Endothelial cell of umbilical vein (primary cell): ENCODE measurements at regions not wholly inside any gene's neighbourhood (a gene's known extent, or its start where the extent isn't known, plus 50 kb on each side); places are given as distances from the start of the nearest gene placed in this dataset.

Experiments used
- BruUV-seq: library from RNA; stranded (reverse); fragments of 400-500 nt; replicated peaks from 2 replicates; lab custom pipeline; 2021; lab: Mats Ljungman, UMichigan
- CTCF ChIA-PET: fragments of 300-600, 350-600 bp; sonication (Branson Sonifier 250); formaldehyde crosslinking; loops from one replicate; lab custom pipeline; 2021; ENCODE audit warnings: antibody characterized with exemption, inconsistent platforms; lab: Charles Lee
- POLR2A ChIA-PET: fragments of 300-600, 350-600 bp; sonication (Branson Sonifier 250); formaldehyde crosslinking; loops from one replicate; lab custom pipeline; 2021; ENCODE audit warnings: antibody characterized with exemption, inconsistent platforms; lab: Charles Lee
- DNase-seq: peaks from one replicate; pipeline ENCODE4 v3.0.0-alpha.2; 2011; ENCODE audit warnings: low read depth, low spot score
- FAIRE-seq: peaks from 2 replicates; lab custom pipeline; 2011; peaks lifted over from hg19 to GRCh38; lab: Jason Lieb, UNC
- H2AFZ ChIP-seq: 2 replicates; pipeline ENCODE4 v1.6.0; 2012; ENCODE audit warnings: low read depth, low read length, control low read depth, inconsistent platforms
- H3K27ac ChIP-seq: 2 replicates; pipeline ENCODE4 v1.5.1; 2011; ENCODE audit warnings: low read depth, mild to moderate bottlenecking, control low read depth, low read length, moderate library complexity; ENCODE audit not compliant: insufficient read depth
- H3K27me3 ChIP-seq, 2 experiments: 2 replicates each; pipeline versions ENCODE4 v1.6.0 to v1.6.1; 2011; ENCODE audit warnings: low read length in 2 of 2, mixed read lengths in 1 of 2; ENCODE audit not compliant: control insufficient read depth in 2 of 2, insufficient read depth in 2 of 2
- H3K36me3 ChIP-seq, 2 experiments: 2 replicates in 1 of 2; 3 replicates in 1 of 2; pipeline ENCODE4 v1.5.1; 2011; ENCODE audit warnings: low read length in 2 of 2, mild to moderate bottlenecking in 1 of 2, moderate library complexity in 1 of 2; ENCODE audit not compliant: control insufficient read depth in 2 of 2, insufficient read depth in 2 of 2; ENCODE audit errors: extremely low read depth in 1 of 2
- H3K4me1 ChIP-seq: 3 replicates; pipeline ENCODE4 v1.5.1; 2011; ENCODE audit warnings: mild to moderate bottlenecking, low read length; ENCODE audit not compliant: control insufficient read depth, insufficient read depth; ENCODE audit errors: extremely low read depth
- H3K4me2 ChIP-seq: 2 replicates; pipeline ENCODE4 v1.6.1; 2011; ENCODE audit warnings: low read length, control low read depth, mixed read lengths; ENCODE audit not compliant: insufficient read depth
- H3K4me3 ChIP-seq, 3 experiments: fragments of 200-600 bp in 1 of 3; sonication (generic), shearing (Covaris generic) in 1 of 3; replicated peaks in 1 of 3; 2 replicates each; pipeline ENCODE4 v1.5.1; 2011 to 2016; ENCODE audit warnings: control low read depth in 3 of 3, low read length in 3 of 3, mild to moderate bottlenecking in 2 of 3, inconsistent platforms in 1 of 3, low read depth in 1 of 3, moderate library complexity in 1 of 3; ENCODE audit not compliant: insufficient read depth in 1 of 3
- H3K79me2 ChIP-seq: 2 replicates; pipeline ENCODE4 v1.6.0; 2012; ENCODE audit warnings: low read length, inconsistent platforms; ENCODE audit not compliant: control insufficient read depth, insufficient read depth
- H3K9ac ChIP-seq: replicated peaks from 2 replicates; pipeline ENCODE3; 2011; ENCODE audit warnings: low read length, control low read depth; ENCODE audit not compliant: insufficient read depth; ENCODE audit errors: extremely low read depth
- H3K9me1 ChIP-seq: replicated peaks from 3 replicates; pipeline ENCODE4 v1.6.0; 2011; ENCODE audit warnings: mild to moderate bottlenecking, low read length; ENCODE audit not compliant: control insufficient read depth, insufficient read depth; ENCODE audit errors: extremely low read depth
- H3K9me3 ChIP-seq: replicated peaks from 2 replicates; pipeline ENCODE4 v1.5.1; 2012; ENCODE audit warnings: low read length, inconsistent platforms; ENCODE audit not compliant: control insufficient read depth, insufficient read depth
- H4K20me1 ChIP-seq: replicated peaks from 2 replicates; pipeline ENCODE3; 2011; ENCODE audit warnings: mild to moderate bottlenecking, low read length; ENCODE audit not compliant: control insufficient read depth, insufficient read depth; ENCODE audit errors: extremely low read depth
- EZH2 ChIP-seq: IDR thresholded peaks from 2 replicates; pipeline ENCODE4 v1.6.1; 2012; ENCODE audit warnings: borderline replicate concordance, low read depth, mild to moderate bottlenecking, moderate library complexity, low read length, inconsistent platforms; ENCODE audit not compliant: severe bottlenecking
- FOS ChIP-seq: IDR thresholded peaks from 2 replicates; pipeline ENCODE4 v1.6.1; 2011; ENCODE audit warnings: mild to moderate bottlenecking, low read length, moderate library complexity, borderline replicate concordance; ENCODE audit not compliant: insufficient read depth
- GATA2 ChIP-seq: IDR thresholded peaks from 2 replicates; pipeline ENCODE4 v1.7.0; 2011; ENCODE audit warnings: low read depth, mild to moderate bottlenecking, moderate library complexity, mixed read lengths, low read length; ENCODE audit not compliant: insufficient read length, insufficient read depth
- JUN ChIP-seq: IDR thresholded peaks from 2 replicates; pipeline ENCODE4 v1.6.1; 2011; ENCODE audit warnings: borderline replicate concordance, low read depth; ENCODE audit not compliant: insufficient read length, insufficient read depth
- MYC ChIP-seq: IDR thresholded peaks from one replicate; pipeline ENCODE4 v1.6.1; 2011; ENCODE audit warnings: mild to moderate bottlenecking, low read depth, low read length
- POLR2A ChIP-seq: IDR thresholded peaks from 2 replicates; pipeline ENCODE4 v1.6.1; 2012; ENCODE audit warnings: low read depth, mild to moderate bottlenecking, control low read depth, low read length
- POLR2AphosphoS5 ChIP-seq: IDR thresholded peaks from 2 replicates; pipeline ENCODE4 v1.6.1; 2012; ENCODE audit warnings: low read depth, mild to moderate bottlenecking, control low read depth, low read length, moderate library complexity; ENCODE audit not compliant: insufficient read depth
- dilution Hi-C: fragments of 300-500 bp; cut with MboI; formaldehyde crosslinking; loops from one replicate; pipeline ENCODE4 v1.15.0; 2019; ENCODE audit warnings: low sequenced_read_pairs; ENCODE audit not compliant: extremely low pct_ligation_motif_present
- intact Hi-C: fragments of 100-400 bp; cut with micrococcal nuclease; formaldehyde crosslinking; loops from one replicate; pipeline ENCODE4 v1.10.0; 2022
- TF ChIP-seq, protein P1 (sequence below), 2 donors: IDR thresholded peaks; 1 replicate in 1 of 2; 2 replicates in 1 of 2; pipeline ENCODE4 v1.5.1; 2011; ENCODE audit warnings: low read length in 2 of 2, mild to moderate bottlenecking in 2 of 2, moderate library complexity in 2 of 2, control low read depth in 1 of 2, inconsistent platforms in 1 of 2, low read depth in 1 of 2; ENCODE audit not compliant: insufficient read depth in 1 of 2; ENCODE audit errors: extremely low read depth in 1 of 2
- TF ChIP-seq, protein P2 (sequence below): IDR thresholded peaks from 2 replicates; pipeline ENCODE4 v1.6.1; 2011; ENCODE audit not compliant: insufficient read depth, insufficient read length

DNA sequence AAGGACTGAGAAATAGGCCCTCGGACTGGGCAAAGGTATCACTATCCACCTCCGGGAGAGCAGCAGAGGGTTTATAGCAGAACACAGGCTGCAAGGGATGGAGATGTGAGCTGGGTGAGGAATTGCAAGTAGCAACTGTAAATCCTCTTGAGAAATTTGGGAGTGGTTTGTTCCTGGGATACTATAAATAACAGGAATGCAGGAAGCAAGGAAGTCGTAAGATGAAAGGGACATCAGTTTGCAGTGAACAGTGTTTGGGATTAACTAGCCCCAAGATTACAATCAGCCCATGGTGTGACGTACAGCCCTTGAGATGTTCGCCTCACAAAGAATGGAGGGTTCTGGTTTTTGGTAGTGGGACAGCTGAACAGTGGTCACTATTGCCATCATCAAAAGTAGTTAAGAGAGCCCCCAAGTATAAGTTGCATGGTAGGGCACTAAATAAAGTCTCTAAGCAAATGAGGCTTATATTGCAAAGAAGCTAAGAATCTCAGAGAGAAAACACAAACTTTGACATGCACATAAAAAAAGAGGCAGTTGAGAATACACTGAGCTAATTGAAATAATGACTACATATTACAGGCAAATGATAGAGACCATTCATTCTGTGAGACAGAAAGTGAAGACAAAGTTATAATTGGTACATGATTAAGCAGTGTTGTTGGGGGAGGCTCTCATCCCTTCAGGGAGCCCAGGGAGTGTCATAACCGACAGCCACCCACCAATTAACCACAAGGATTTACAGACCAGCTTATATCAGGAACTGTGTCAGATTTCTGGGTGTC, 362.5 kb upstream of the ACVR2A start:
- no peak for FAIRE-seq
- TF ChIP-seq, protein P1, sequence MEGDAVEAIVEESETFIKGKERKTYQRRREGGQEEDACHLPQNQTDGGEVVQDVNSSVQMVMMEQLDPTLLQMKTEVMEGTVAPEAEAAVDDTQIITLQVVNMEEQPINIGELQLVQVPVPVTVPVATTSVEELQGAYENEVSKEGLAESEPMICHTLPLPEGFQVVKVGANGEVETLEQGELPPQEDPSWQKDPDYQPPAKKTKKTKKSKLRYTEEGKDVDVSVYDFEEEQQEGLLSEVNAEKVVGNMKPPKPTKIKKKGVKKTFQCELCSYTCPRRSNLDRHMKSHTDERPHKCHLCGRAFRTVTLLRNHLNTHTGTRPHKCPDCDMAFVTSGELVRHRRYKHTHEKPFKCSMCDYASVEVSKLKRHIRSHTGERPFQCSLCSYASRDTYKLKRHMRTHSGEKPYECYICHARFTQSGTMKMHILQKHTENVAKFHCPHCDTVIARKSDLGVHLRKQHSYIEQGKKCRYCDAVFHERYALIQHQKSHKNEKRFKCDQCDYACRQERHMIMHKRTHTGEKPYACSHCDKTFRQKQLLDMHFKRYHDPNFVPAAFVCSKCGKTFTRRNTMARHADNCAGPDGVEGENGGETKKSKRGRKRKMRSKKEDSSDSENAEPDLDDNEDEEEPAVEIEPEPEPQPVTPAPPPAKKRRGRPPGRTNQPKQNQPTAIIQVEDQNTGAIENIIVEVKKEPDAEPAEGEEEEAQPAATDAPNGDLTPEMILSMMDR (IDR thresholded peaks at IDR 0.05; ENCODE audit: extremely low read depth in 1 of 2, insufficient read depth in 1 of 2, low read depth in 1 of 2, low read length in 2 of 2): no peak
- no peak for TF ChIP-seq POLR2AphosphoS5
- no peak for TF ChIP-seq EZH2
- TF ChIP-seq, protein P2, sequence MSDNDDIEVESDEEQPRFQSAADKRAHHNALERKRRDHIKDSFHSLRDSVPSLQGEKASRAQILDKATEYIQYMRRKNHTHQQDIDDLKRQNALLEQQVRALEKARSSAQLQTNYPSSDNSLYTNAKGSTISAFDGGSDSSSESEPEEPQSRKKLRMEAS: no peak
- TF ChIP-seq MYC: no peak
- TF ChIP-seq JUN: no peak
- TF ChIP-seq GATA2: no peak
- no peak for TF ChIP-seq POLR2A
- no peak for TF ChIP-seq FOS
- POLR2A ChIA-PET: no interaction called here
- Histone ChIP-seq H3K4me2 (no peak overlapping the region), H3K9ac (no peak overlapping the region), H3K4me1 (no peaks in the 10 kb centered on the region), H3K4me3 (no peak overlapping the region), H3K27me3 (no peaks in the 10 kb centered on the region), H2AFZ (no peak overlapping the region), H3K36me3 (no peaks in the 10 kb centered on the region), H3K9me3 (peaks cover 2% of the 10 kb centered on the region), H4K20me1 (no peaks in the 10 kb centered on the region), H3K79me2 (no peaks in the 10 kb centered on the region), H3K27ac (no peak overlapping the region), H3K9me1 (no peaks in the 10 kb centered on the region)
- intact Hi-C loops: no loop called here
- no TSS peak for BruUV-seq
- no peak for DNase-seq
- CTCF ChIA-PET: no interaction called here
- dilution Hi-C loops: no loop called here
